Memory B cell (primary cell): ENCODE measurements at regions not wholly inside any gene's neighbourhood (a gene's known extent, or its start where the extent isn't known, plus 50 kb on each side); places are given as distances from the start of the nearest gene placed in this dataset.

Source experiments
- ATAC-seq: fragments of 150-1000 bp; cut with Tn5 transposase; 2 replicates; pipeline ENCODE4 v1.10.0; 2021; ENCODE audit warnings: low read depth, mild to moderate bottlenecking, moderate library complexity
- DNase-seq, 2 donors: peaks; one replicate each; pipeline ENCODE4 v3.0.0; 2022; ENCODE audit warnings: low spot score in 2 of 2
- H3K27ac Mint-ChIP-seq: one replicate; pipeline ENCODE4 v1.8.0; 2022; ENCODE audit warnings: mild to moderate bottlenecking, moderate library complexity, mixed read lengths
- H3K27me3 Mint-ChIP-seq: one replicate; pipeline ENCODE4 v1.8.0; 2022; ENCODE audit warnings: mixed read lengths
- H3K36me3 Mint-ChIP-seq: one replicate; pipeline ENCODE4 v1.8.0; 2022; ENCODE audit warnings: mild to moderate bottlenecking, mixed read lengths
- H3K4me1 Mint-ChIP-seq: one replicate; pipeline ENCODE4 v1.8.0; 2022; ENCODE audit warnings: mixed read lengths
- H3K4me3 Mint-ChIP-seq: one replicate; pipeline ENCODE4 v1.8.0; 2022; ENCODE audit warnings: mild to moderate bottlenecking, moderate library complexity, mixed read lengths
- H3K9me3 Mint-ChIP-seq: one replicate; pipeline ENCODE4 v1.8.0; 2022; ENCODE audit warnings: mixed read lengths

DNA sequence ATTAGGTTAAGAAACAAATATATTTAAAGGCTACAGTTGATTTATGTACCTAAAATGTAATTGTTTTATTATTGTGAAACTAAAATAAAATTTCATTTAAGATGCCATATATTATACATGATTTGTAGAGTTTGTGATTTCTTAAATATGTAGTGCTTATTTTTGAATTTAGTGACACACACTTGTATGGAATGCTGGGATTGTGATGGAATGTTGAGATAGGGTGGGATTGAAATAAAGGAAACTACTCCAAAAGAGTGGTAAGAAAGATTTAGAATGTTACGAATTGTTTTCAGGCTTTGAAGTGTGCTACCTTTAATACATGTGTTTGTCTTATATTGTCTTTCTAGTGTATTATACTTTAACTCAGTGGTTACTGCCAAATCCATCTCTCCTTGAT, 330.3 kb upstream of the PITX2 start:
- ATAC-seq (no peak), DNase-seq (no peak)
- Mint-ChIP-seq H3K27ac (no peak overlapping the region), H3K9me3 (no peaks in the 10 kb centered on the region), H3K36me3 (no peaks in the 10 kb centered on the region), H3K27me3 (no peaks in the 10 kb centered on the region), H3K4me1 (no peaks in the 10 kb centered on the region), H3K4me3 (no peak overlapping the region)

DNA sequence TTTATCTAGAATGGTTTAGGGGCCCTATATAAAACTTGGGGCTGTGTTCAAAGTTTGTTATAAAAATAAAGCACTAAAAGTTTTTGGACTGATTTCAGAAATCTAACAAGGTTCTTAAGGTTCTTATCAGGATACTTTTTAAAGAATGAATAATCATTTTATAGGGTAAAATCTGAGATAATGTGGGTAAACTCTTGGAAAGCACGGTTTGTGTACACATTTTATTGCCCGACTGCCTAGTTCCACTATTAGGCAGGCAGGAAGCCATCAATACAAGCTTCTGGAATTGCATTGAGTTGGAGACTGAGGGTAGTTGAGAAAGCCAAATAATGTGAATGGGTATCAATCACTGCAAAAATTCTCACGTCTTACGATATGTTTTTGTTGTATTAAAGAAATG, 331.0 kb upstream of the PITX2 start:
- Mint-ChIP-seq H3K9me3 (no peaks in the 10 kb centered on the region), H3K4me3 (no peak overlapping the region), H3K27ac (no peak overlapping the region), H3K27me3 (no peaks in the 10 kb centered on the region), H3K4me1 (no peaks in the 10 kb centered on the region), H3K36me3 (no peaks in the 10 kb centered on the region)
- no peak for DNase-seq
- no peak for ATAC-seq

DNA sequence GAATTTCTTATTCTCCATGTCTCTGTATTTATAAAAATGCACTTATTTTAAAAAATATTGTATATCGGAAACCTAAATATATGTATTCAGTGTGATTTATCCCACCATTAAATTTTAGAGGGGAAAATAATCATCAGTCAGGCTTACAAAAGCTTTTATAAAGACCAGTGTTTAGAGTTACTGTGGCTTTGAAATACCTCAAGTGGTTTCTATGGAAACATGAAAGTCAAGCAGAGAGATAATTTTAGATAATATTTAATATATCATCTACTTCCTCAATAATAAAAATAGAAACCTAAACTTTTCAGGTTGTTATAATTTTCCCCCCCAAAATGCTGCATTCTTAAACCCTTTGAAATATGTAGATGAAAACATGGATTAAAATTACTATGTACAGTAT, 332.9 kb upstream of the PITX2 start:
- ATAC-seq (no peak), DNase-seq (no peak)
- no peaks in the 10 kb centered on the region for H3K4me1 Mint-ChIP-seq
- H3K9me3 Mint-ChIP-seq = no peaks in the 10 kb centered on the region
- H3K36me3 Mint-ChIP-seq = no peaks in the 10 kb centered on the region
- no peak overlapping the region for H3K4me3 Mint-ChIP-seq
- H3K27ac Mint-ChIP-seq = no peak overlapping the region
- H3K27me3 Mint-ChIP-seq = no peaks in the 10 kb centered on the region

DNA sequence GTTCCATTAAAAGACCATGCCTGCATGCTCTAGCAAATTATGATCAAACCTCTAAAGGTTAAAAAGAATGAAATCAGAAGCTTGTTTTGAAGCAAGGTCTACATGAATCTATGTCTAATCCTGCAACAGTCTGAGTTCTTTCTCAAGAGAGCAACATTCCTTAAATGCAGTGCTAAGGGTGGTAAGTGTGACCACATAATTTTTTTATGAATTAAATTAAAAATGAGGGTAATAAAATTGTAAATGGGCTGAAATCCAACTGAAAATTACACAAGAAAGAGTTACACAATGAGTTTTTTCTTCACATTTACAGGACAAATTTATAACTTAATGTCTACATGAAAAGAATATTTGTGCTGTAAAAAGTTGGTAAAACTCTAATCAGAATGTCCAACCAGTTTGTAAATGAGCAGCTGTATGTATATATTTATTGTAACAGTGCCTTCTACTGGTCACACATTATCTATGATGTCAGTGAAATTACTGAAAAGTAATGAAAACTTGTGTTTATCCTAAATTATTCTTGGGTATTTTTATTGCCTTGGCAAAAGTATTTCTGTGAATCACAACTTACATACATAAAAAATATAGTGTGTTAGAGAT, 336.3 kb upstream of the PITX2 start:
- H3K9me3 Mint-ChIP-seq = no peaks in the 10 kb centered on the region
- no peak for DNase-seq
- no peak overlapping the region for H3K4me3 Mint-ChIP-seq
- no peaks in the 10 kb centered on the region for H3K36me3 Mint-ChIP-seq
- no peak overlapping the region for H3K27ac Mint-ChIP-seq
- ATAC-seq = no peak
- no peaks in the 10 kb centered on the region for H3K27me3 Mint-ChIP-seq
- no peaks in the 10 kb centered on the region for H3K4me1 Mint-ChIP-seq

DNA sequence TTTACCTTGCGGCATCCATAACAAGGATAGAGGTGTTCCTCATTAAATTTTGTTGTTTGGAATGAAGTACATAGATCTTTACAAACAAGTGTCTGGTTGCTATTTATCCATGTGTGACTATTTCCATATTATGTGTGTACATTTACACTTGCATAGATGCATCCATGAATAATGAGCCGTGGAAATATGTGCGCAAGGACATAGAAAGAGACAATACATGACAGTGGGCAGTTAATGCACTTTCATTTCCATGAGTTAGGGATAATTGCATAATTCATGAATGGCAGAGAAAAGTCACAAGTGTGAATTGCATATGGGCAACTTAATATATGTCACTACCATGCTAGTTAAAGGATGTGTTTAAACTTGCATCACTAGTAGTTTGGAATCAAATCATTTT, 338.2 kb upstream of the PITX2 start:
- Mint-ChIP-seq H3K27ac (no peak overlapping the region), H3K4me3 (no peak overlapping the region), H3K9me3 (no peaks in the 10 kb centered on the region), H3K27me3 (no peaks in the 10 kb centered on the region), H3K4me1 (no peaks in the 10 kb centered on the region), H3K36me3 (no peaks in the 10 kb centered on the region)
- ATAC-seq = no peak
- no peak for DNase-seq

DNA sequence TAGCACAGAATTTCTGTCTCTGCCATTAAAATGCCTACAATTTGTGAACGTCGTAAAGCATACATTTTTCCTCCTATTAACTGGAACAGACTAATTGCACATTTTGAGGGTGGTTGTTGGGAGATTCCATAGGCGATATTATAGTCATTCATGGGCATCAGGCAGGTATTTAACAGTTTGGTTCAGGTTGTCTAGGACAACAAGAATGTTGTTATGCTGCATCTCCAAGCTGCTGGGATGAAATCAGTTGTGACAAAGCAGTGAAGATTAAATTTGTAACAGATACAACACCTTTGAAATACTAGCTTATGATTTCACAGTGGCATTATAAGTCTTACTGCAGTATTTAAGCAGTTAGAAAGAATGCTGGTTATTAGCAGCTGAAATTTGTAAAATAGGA, 339.7 kb upstream of the PITX2 start:
- Mint-ChIP-seq H3K4me3 (no peak overlapping the region), H3K36me3 (no peaks in the 10 kb centered on the region)
- no peak for ATAC-seq

DNA sequence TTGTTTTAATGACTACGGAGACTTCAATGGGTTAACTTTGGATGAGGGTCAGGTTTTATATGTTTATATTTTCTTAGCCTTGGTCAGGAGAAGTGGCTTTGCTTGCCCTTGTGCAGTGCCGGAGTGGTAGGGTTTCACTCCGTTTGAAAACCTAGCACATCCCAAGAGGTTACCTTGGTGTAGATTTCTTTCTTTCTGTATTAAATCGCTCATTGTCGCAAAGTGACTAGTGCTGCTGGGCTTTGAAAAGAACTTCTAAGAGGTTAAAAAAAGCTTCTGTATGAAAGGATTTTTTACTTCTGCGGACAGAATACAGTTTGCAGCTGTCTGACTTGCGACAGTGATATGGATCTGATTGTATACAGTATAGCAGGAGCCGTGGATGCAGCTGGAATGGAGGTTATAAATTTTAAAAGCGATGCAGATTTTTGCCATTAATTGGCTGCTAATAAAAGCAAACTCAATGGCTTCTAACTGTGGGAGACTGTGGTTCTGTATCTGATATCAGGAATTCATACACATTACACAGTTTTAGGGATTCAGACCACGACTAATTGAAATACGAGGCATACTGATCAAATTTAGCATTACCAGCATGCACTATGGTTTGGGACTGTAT, 340.9 kb upstream of the PITX2 start:
- Mint-ChIP-seq H3K27me3 (no peaks in the 10 kb centered on the region), H3K4me1 (no peaks in the 10 kb centered on the region), H3K27ac (no peak overlapping the region), H3K36me3 (no peaks in the 10 kb centered on the region), H3K9me3 (no peaks in the 10 kb centered on the region), H3K4me3 (no peak overlapping the region)
- DNase-seq = no peak
- ATAC-seq = no peak

More for the DNA sequence above, 339.7 kb upstream of the PITX2 start:
- no peaks in the 10 kb centered on the region for H3K27me3 Mint-ChIP-seq
- no peak for DNase-seq
- no peaks in the 10 kb centered on the region for H3K4me1 Mint-ChIP-seq
- no peaks in the 10 kb centered on the region for H3K9me3 Mint-ChIP-seq
- H3K27ac Mint-ChIP-seq = no peak overlapping the region

DNA sequence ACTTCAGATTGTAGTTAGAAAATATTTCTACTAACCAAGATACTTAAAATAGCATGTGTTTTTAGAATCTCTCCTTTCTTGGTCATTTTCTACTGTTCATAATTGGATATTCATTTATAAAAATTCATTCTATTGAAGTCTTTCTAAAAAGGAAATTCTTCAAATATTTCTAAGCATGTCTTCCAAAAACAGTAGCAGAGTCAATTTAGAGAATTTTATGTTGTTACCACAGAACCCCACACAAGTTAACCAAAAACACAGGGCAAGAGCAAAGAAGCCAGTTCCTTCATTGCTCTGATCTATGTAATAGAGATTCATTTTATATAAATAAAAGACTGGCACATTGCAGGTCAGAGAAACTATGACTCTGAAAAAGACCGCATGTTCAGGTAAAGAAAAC, 345.1 kb upstream of the PITX2 start:
- no peaks in the 10 kb centered on the region for H3K27me3 Mint-ChIP-seq
- no peaks in the 10 kb centered on the region for H3K9me3 Mint-ChIP-seq
- ATAC-seq (no peak), DNase-seq (no peak)
- no peaks in the 10 kb centered on the region for H3K4me1 Mint-ChIP-seq
- H3K36me3 Mint-ChIP-seq = no peaks in the 10 kb centered on the region
- H3K4me3 Mint-ChIP-seq = no peak overlapping the region
- H3K27ac Mint-ChIP-seq = no peak overlapping the region

DNA sequence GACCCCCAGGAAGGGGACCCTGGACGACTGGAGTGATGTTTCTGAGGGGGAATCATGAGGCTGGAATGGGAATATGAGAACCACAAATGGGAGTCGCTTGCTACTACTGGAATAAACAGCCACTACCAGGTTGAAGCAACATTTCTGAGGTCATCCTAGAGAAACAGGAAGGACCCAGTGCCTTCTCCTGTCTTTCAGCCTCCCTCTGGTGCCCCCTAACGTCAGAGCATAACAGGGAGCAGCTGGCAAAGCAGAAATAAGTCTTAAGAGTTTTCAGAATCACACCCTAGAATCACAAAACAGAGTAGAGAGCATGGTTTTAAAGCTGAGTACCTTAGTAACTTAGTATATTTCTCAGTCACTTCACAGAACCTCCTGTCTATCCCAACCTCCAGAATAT, 347.8 kb upstream of the PITX2 start:
- Mint-ChIP-seq H3K9me3 (no peaks in the 10 kb centered on the region), H3K27ac (no peak overlapping the region), H3K4me3 (no peak overlapping the region), H3K27me3 (no peaks in the 10 kb centered on the region), H3K4me1 (no peaks in the 10 kb centered on the region), H3K36me3 (no peaks in the 10 kb centered on the region)
- no peak for ATAC-seq
- DNase-seq = no peak

DNA sequence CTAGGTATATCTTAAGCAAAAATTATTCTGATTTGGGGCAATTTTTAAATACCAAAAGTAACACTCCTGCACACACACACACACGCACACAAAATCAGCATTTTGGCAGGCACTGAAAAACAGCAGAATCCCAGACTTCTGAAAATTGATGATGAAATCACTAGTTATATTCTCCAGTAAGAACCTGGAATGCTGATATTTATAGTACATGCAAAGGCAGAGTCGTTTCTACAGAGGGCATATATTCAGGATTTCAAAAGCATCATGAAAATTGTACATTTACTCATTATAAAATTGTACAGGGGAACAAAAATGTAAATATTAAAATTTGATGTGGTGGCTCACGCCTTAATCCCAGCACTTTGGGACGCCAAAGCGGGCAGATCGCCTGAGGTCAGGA, 352.5 kb upstream of the PITX2 start:
- Mint-ChIP-seq H3K4me1 (no peaks in the 10 kb centered on the region), H3K27ac (no peak overlapping the region), H3K27me3 (no peaks in the 10 kb centered on the region), H3K36me3 (no peaks in the 10 kb centered on the region), H3K9me3 (peaks cover 2% of the 10 kb centered on the region), H3K4me3 (no peak overlapping the region)
- no peak for ATAC-seq
- DNase-seq = no peak

DNA sequence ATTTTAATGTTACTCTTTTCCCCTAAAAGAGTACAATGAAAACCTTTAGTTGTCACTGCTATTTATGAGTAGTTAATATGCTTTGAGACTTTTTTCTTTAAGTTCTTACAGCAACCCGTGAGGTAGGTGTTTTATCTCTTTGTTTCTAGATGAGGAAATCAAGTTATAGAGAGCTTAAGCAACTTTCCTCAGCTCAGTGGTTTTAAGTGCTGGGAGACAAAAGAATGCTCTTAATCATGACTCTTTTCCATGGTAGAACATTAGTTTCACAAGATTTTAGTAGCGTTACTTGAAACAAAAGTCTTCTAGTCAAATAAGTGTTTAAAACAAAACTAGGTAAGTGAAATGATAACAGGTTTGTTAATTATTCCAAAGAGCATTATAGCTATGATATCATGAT, 354.7 kb upstream of the PITX2 start:
- no peak for DNase-seq
- Mint-ChIP-seq H3K4me3 (no peak overlapping the region), H3K4me1 (no peaks in the 10 kb centered on the region), H3K27me3 (no peaks in the 10 kb centered on the region), H3K27ac (no peak overlapping the region), H3K9me3 (peaks cover 2% of the 10 kb centered on the region), H3K36me3 (no peaks in the 10 kb centered on the region)
- no peak for ATAC-seq

DNA sequence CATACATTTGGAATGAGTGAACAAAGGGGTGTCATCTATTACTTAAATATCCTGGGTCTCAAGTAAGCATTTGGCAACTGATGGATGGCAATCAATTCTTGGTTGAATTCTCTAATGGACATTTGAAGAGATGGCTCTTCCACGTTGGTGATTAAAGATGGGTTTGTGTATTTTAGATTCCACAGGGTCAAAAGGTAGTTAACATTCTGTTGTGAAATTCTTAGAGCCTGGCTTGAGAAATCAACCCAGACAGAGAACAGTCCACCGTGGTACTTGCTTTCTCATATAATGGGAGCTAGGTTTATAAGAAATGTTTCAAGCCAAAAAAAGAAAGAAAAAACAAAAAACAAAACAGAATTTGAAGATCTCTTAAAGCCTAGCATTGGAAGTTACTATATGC, 355.9 kb upstream of the PITX2 start:
- DNase-seq (no peak), ATAC-seq (no peak)
- Mint-ChIP-seq H3K27me3 (no peaks in the 10 kb centered on the region), H3K4me1 (no peaks in the 10 kb centered on the region), H3K36me3 (no peaks in the 10 kb centered on the region), H3K4me3 (no peak overlapping the region), H3K27ac (no peak overlapping the region), H3K9me3 (peaks cover 2% of the 10 kb centered on the region)

DNA sequence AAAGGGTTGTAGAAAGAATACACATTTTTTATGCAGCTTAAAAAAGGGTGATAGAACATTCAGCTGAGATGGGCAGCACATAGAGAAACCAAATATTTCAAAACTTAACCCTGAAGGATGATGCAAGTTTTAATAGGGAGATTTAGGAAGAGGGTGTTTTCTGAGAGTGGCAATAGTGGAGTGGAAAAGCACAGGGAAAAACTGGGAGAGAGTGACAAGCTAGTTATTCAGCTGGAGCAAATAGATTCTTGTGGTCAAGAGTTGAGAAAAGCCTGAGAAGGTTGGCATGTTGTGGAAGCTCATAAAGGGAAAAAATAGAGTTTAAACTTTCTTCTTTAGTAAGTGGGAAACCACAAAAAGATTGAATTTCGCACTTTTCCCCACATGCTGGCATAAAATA, 359.6 kb upstream of the PITX2 start:
- no peak for ATAC-seq
- Mint-ChIP-seq H3K27ac (no peak overlapping the region), H3K4me1 (no peaks in the 10 kb centered on the region), H3K27me3 (no peaks in the 10 kb centered on the region), H3K9me3 (peaks cover 2% of the 10 kb centered on the region), H3K36me3 (no peaks in the 10 kb centered on the region), H3K4me3 (no peak overlapping the region)
- DNase-seq = no peak

DNA sequence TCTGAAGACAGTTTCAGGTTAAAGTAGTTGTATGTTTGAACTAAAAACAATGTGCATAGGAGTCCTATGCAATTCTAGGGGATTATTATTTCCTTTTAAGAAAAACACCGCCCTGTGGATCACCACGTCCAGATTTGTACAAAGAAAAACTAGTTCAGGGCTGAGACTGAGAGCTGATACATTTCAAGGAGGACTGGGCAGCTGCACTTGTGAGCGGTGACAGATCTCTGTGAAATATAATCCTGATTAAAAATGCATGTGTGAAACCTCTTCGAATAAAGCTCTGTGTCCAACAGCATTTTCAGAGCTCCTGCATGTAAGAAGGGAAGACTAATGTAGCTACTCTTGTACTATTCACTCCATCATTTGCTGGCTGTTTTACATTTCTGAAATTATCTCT, 365.8 kb upstream of the PITX2 start:
- Mint-ChIP-seq H3K4me1 (no peaks in the 10 kb centered on the region), H3K36me3 (no peaks in the 10 kb centered on the region), H3K9me3 (no peaks in the 10 kb centered on the region), H3K27me3 (no peaks in the 10 kb centered on the region), H3K4me3 (no peak overlapping the region), H3K27ac (no peak overlapping the region)
- ATAC-seq (no peak), DNase-seq (no peak)

DNA sequence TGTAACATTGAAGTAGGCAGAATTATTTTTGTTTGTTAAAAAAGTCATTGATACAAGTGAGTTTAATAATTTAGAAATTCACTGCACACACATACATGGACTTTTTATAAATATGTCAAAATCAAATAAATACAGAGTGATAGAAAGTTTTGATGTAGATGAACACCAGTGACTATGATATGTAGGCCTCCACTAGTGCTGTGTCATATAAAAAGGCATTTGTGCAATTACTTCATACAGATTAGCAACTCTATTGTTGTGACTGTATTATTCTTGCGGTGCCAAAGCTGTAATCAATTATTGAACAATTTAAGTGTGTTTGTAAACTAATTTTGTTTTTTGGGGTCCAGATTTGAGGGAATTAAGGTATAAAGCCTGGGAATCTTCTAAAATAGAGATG, 366.2 kb upstream of the PITX2 start:
- Mint-ChIP-seq H3K36me3 (no peaks in the 10 kb centered on the region), H3K4me3 (no peak overlapping the region), H3K9me3 (no peaks in the 10 kb centered on the region), H3K27ac (no peak overlapping the region), H3K27me3 (no peaks in the 10 kb centered on the region), H3K4me1 (no peaks in the 10 kb centered on the region)
- no peak for ATAC-seq
- DNase-seq = no peak
